GM12892 (cell line): ENCODE measurements at regions not wholly inside any gene's neighbourhood (a gene's known extent, or its start where the extent isn't known, plus 50 kb on each side); places are given as distances from the start of the nearest gene placed in this dataset.

Experiments
- POLR2A ChIP-seq: IDR thresholded peaks from 2 replicates; pipeline ENCODE4 v1.6.1; 2011; ENCODE audit warnings: low read depth, low read length, control low read depth
- POLR2AphosphoS5 ChIP-seq: IDR thresholded peaks from 2 replicates; pipeline ENCODE4 v1.6.1; 2011; ENCODE audit warnings: low read depth, low read length, control low read depth
- TAF1 ChIP-seq: IDR thresholded peaks from 2 replicates; pipeline ENCODE4 v1.6.1; 2011; ENCODE audit warnings: low read depth, mild to moderate bottlenecking, control low read depth, low read length, borderline replicate concordance

GRCh38 chr5:93201061-93201460, 380.0 kb downstream of the NR2F1-AS1 start:
- TF ChIP-seq TAF1 (no peak), POLR2A (no peak), POLR2AphosphoS5 (no peak)
